ENCODE measurements at regions not wholly inside any gene's neighbourhood (a gene's known extent, or its start where the extent isn't known, plus 50 kb on each side); places are given as distances from the start of the nearest gene placed in this dataset.

- TF ChIP-seq CTCF (IDR thresholded peaks at IDR 0.05) (no peak), POLR2A (IDR thresholded peaks at IDR 0.05) (no peak)
Observed at GRCh38 chr3:99269606-99270351, 368.3 kb upstream of the DCBLD2 start.

Data from Peyer's patch (tissue), 4 donors.